Immature natural killer cell (primary cell): ENCODE measurements at regions not wholly inside any gene's neighbourhood (a gene's known extent, or its start where the extent isn't known, plus 50 kb on each side); places are given as distances from the start of the nearest gene placed in this dataset.

Experiments used
- DNase-seq, 3 donors: peaks; one replicate each; pipeline ENCODE4 v3.0.0; 2022; ENCODE audit warnings: mixed read lengths in 1 of 3
- H3K27ac Mint-ChIP-seq, 6 donors: one replicate each; pipeline ENCODE4 v1.8.0; 2020; ENCODE audit warnings: mixed read lengths in 6 of 6, mild to moderate bottlenecking in 5 of 6, inconsistent platforms in 4 of 6, moderate library complexity in 3 of 6
- H3K27me3 Mint-ChIP-seq, 3 donors: one replicate each; pipeline ENCODE4 v1.8.0; 2020 to 2021; ENCODE audit warnings: low read depth in 3 of 3, mild to moderate bottlenecking in 3 of 3, mixed read lengths in 3 of 3, moderate library complexity in 3 of 3, inconsistent platforms in 1 of 3
- H3K36me3 Mint-ChIP-seq, 3 donors: one replicate each; pipeline ENCODE4 v1.8.0; 2020; ENCODE audit warnings: mixed read lengths in 3 of 3, inconsistent platforms in 2 of 3, mild to moderate bottlenecking in 2 of 3
- H3K4me1 Mint-ChIP-seq, 2 donors: one replicate each; pipeline ENCODE4 v1.8.0; 2020; ENCODE audit warnings: inconsistent platforms in 2 of 2, mild to moderate bottlenecking in 2 of 2, mixed read lengths in 2 of 2, moderate library complexity in 1 of 2
- H3K4me3 Mint-ChIP-seq, 5 donors: one replicate each; pipeline ENCODE4 v1.8.0; 2020; ENCODE audit warnings: mild to moderate bottlenecking in 5 of 5, mixed read lengths in 5 of 5, inconsistent platforms in 3 of 5, moderate library complexity in 3 of 5
- H3K9me3 Mint-ChIP-seq, 6 donors: one replicate each; pipeline ENCODE4 v1.8.0; 2020; ENCODE audit warnings: mild to moderate bottlenecking in 6 of 6, mixed read lengths in 6 of 6, inconsistent platforms in 4 of 6, moderate library complexity in 3 of 6

DNA sequence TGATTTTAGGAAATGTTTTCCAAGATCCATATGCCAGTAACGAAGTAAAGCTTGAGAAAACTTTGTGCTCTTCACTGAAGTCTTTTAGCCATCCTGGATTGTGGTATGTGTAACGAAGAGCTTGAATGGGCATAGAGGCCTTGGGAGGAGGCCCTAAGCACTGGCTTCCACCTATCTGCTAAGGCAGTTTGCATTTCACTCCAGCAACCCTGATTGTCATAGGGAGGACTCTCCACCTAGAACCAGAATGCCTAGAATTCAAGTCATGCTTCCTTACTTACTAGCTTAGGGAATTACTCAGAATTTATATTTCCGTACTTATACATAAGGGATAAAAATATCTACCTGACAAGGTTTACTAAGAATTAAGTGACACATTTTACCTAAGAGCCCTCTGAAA lies 451.5 kb downstream of the FBXO15 start:
- peaks cover 0 to 17% (median 4%) of the 10 kb centered on the region in 6 donors for H3K9me3 Mint-ChIP-seq
- peaks cover 0 to 2% (median 1%) of the 10 kb centered on the region in 3 donors for H3K27me3 Mint-ChIP-seq
- no peaks in the 10 kb centered on the region for H3K4me1 Mint-ChIP-seq
- H3K36me3 Mint-ChIP-seq: no peaks in the 10 kb centered on the region
- no peak for DNase-seq
- H3K4me3 Mint-ChIP-seq: no peak overlapping the region
- H3K27ac Mint-ChIP-seq: no peak overlapping the region

DNA sequence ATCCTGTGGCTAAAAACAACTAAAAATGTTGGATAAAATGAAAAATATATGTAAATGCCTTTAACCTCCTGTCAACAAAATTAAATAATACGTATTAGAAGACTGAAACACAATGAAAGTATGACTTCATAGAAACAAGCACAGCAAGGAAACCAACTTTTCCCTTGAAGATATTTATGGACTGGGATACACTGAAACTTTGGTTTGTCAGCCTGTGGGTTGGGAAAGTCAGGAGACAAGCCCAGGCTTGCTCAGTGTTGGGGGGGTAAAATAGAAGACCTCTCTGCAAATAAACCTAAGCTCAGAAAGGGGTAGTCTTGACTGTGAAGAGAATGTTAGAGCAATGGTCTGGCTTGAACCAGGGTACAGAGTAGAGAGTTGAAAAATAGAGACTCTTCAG lies 454.5 kb downstream of the FBXO15 start:
- Mint-ChIP-seq H3K4me3 (no peak overlapping the region), H3K9me3 (peaks cover under 1 to 24% (median 8%) of the 10 kb centered on the region in 6 donors)

DNA sequence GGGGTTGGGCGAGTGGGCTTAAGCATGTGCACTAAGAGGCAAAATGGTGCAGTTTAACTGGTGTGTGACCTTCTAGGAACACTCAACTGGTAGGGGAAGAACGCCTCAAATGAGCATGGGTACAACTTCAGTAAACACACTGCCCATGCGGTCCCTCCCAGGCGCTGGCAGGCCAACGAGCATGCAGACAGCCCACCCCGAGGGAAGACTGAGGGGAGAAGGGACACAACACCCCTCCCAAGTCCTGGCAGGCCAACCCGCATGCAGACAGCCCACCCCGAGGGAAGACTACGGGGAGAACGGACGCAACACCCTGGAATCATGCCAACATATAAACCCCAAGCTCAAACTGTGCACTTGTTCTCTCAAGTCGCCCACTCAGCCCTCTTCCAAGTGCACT lies 456.0 kb downstream of the FBXO15 start:
- no peak overlapping the region for H3K27ac Mint-ChIP-seq
- H3K4me3 Mint-ChIP-seq: no peak overlapping the region
- peaks cover 3 to 29% (median 13%) of the 10 kb centered on the region in 6 donors for H3K9me3 Mint-ChIP-seq

More for the DNA sequence above, 454.5 kb downstream of the FBXO15 start:
- Mint-ChIP-seq H3K4me1 (no peaks in the 10 kb centered on the region), H3K27me3 (peaks cover 0 to 4% (median 1%) of the 10 kb centered on the region in 3 donors), H3K36me3 (no peaks in the 10 kb centered on the region), H3K27ac (no peak overlapping the region)
- no peak for DNase-seq

DNA sequence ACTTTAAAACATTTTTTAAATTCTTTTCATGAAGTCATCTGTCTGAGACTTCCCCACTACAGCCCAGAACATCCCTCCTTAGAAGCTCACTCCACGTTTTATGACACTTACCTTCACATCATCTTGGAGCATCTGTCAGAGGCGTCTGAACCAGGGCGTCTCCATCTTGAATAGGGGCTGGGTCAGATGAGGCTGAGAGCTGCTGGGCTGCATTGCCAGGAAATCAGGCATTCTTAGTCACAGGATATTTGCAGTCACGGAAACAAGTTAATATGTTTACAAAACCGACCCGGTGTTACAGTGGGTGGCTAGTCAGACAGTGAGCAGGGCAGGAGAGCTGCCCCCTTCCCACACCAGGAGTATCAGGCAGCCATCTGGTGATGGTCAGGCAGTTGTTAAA lies 456.5 kb downstream of the FBXO15 start:
- DNase-seq: no peak
- H3K27me3 Mint-ChIP-seq: peaks cover 0 to 4% (median 1%) of the 10 kb centered on the region in 3 donors
- no peak overlapping the region for H3K4me3 Mint-ChIP-seq
- H3K9me3 Mint-ChIP-seq: peaks cover 3 to 29% (median 14%) of the 10 kb centered on the region in 6 donors
- no peaks in the 10 kb centered on the region for H3K36me3 Mint-ChIP-seq
- H3K4me1 Mint-ChIP-seq: no peaks in the 10 kb centered on the region
- H3K27ac Mint-ChIP-seq: no peak overlapping the region

More for the DNA sequence above, 456.0 kb downstream of the FBXO15 start:
- peaks cover 0 to 4% (median 1%) of the 10 kb centered on the region in 3 donors for H3K27me3 Mint-ChIP-seq
- no peak for DNase-seq
- no peaks in the 10 kb centered on the region for H3K4me1 Mint-ChIP-seq
- H3K36me3 Mint-ChIP-seq: no peaks in the 10 kb centered on the region

DNA sequence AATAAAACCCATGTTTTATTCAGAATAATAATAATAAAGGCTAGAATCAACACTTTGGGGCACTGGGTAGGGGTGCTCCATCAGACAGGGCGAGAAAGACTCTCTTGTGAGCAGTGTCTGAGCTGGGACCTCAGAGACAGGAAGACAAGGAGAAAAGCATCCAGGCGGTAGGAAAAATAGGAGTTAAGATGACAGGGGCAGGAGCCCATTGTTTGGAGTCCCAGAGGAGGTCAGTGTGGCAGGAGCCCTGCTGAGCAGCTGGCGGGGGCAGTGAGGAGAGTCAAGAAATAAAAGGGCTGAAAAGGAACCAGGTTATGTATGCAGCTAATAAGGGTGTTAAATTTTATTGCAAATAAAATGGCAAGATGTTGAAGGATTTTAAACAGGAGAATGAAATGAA lies 457.4 kb downstream of the FBXO15 start:
- H3K27ac Mint-ChIP-seq: no peak overlapping the region
- peaks cover 3 to 34% (median 14%) of the 10 kb centered on the region in 6 donors for H3K9me3 Mint-ChIP-seq

DNA sequence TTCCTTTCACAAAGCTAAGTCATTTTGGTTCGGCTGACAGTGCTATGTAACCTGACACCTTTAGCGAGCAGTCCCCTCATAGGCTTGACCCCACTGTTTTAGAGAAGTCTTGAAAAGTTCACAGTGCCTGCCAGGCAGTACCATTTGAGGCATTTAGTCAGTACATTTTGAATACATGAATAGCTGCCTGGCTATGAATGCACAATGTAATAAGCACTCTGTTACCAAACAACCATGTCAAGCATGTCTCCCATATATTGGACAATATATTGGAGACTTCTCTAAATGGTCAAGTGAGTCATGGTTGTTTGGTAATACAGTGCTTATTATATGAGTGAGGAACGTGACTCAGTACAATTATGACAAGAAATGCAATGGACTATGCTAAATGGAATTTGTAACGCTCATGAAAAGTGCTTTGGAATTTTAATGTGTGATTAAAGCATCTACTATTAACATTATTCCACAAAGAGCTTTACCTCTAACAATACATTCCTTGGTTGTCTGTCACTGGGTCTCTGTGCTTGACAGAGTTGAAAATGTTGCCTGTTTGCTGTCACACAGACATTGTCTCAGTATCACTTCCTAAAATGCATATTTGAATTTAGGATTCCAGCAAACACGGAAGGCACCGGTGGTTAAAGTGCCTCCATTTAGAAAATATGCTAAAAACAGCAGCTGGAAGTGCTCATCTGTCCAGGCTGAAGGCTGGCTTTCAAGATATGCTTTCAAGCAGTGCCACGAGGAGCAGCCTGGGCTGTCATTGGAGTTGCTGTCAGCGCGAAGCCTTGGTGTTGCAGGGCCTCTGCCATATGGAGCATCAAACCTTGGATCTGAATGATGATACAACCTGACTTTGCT lies 458.6 kb downstream of the FBXO15 start:
- no peaks in the 10 kb centered on the region for H3K36me3 Mint-ChIP-seq
- no peak overlapping the region for H3K4me3 Mint-ChIP-seq
- H3K9me3 Mint-ChIP-seq: peaks cover 3 to 36% (median 14%) of the 10 kb centered on the region in 6 donors
- peaks cover 0 to 6% (median 1%) of the 10 kb centered on the region in 3 donors for H3K27me3 Mint-ChIP-seq
- no peaks in the 10 kb centered on the region for H3K4me1 Mint-ChIP-seq
- H3K27ac Mint-ChIP-seq: no peak overlapping the region
- no peak for DNase-seq

More for the DNA sequence above, 457.4 kb downstream of the FBXO15 start:
- DNase-seq: no peak
- Mint-ChIP-seq H3K4me1 (no peaks in the 10 kb centered on the region), H3K36me3 (no peaks in the 10 kb centered on the region), H3K4me3 (no peak overlapping the region), H3K27me3 (peaks cover 0 to 4% (median 1%) of the 10 kb centered on the region in 3 donors)

DNA sequence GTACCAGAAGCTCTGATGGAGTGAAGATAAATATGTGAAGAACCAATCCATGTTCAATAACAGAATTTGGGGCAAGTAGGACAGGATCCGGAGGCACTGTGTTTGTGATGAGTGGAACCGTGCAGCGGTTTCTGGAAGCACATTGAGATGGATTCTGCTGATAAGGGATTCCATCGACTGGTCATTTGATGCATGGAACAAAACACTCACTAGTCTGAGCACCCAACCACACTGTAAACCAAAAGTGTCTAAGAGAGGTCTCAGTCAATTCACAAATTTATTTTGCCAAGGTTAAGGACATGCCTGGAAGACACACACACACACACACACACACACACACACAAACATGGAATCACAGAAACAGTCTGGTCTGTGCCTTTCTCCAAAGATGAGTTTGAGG lies 459.5 kb downstream of the FBXO15 start:
- no peaks in the 10 kb centered on the region for H3K4me1 Mint-ChIP-seq
- DNase-seq: no peak
- no peak overlapping the region for H3K27ac Mint-ChIP-seq
- peaks cover 3 to 34% (median 12%) of the 10 kb centered on the region in 6 donors for H3K9me3 Mint-ChIP-seq
- H3K36me3 Mint-ChIP-seq: no peaks in the 10 kb centered on the region
- no peak overlapping the region for H3K4me3 Mint-ChIP-seq
- peaks cover 0 to 9% (median 3%) of the 10 kb centered on the region in 3 donors for H3K27me3 Mint-ChIP-seq

DNA sequence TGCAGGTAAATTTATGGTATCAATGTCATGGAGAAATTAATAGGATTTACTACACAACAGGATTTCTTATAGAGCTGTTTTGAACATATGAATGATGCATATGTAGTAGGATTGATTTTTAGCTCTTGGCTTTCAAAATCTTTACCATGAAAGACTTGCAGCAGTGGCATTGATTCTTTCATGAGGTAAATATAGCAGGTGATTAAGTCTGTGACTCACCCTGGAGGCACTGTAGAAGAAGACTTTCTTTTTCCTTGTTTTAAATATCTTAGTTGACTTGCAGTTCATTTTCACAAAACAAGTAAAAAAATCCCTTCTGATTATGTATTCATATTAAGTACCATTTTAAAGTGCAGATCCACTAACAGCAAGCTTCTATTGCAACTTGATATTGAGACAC lies 463.0 kb downstream of the FBXO15 start:
- no peaks in the 10 kb centered on the region for H3K36me3 Mint-ChIP-seq

DNA sequence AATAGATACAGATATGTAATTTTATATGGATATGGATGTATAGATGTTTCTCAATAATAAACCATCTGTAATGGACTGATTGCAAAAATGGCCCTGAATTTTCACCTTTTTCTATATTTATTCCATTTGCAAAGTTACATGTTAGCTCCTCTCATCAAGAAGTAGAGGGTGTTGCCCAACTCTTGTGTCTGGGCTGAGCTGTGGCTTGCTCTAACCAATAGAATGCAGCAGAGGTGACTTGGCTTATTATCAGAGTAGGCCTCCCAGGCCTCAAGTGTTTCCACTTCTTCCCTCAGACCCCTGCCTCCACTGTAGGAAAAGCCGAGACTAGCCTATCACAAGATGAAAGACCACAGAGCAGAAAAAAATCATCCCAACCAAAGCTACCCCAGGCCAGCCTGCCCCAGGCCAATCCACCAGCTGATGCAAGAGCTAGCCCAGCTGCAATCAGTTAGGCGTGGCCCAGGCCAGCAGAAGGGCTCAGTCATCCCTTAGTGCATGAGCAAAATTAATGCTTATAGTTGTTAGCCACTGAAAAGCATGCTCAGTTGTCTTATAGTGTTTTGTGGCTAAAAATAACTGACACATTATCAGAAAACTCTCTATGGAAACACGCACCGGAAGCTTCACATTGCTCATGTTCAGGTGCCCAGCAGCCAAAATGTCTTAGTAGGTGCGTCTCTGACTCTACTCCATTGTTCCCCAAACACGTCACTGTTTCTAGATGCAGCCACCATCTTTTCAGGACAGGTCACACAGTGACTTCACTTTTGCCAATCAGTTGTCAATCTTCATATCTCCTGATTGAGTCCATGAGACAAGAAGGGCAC lies 464.0 kb downstream of the FBXO15 start:
- Mint-ChIP-seq H3K4me1 (no peaks in the 10 kb centered on the region), H3K9me3 (peaks cover 3 to 23% (median 10%) of the 10 kb centered on the region in 6 donors), H3K4me3 (no peak overlapping the region), H3K27ac (no peak overlapping the region), H3K36me3 (no peaks in the 10 kb centered on the region), H3K27me3 (peaks cover 0 to 4% (median 2%) of the 10 kb centered on the region in 3 donors)
- DNase-seq: no peak

More for the DNA sequence above, 463.0 kb downstream of the FBXO15 start:
- no peak for DNase-seq
- H3K4me3 Mint-ChIP-seq: no peak overlapping the region
- peaks cover 0 to 4% (median 2%) of the 10 kb centered on the region in 3 donors for H3K27me3 Mint-ChIP-seq
- no peak overlapping the region for H3K27ac Mint-ChIP-seq
- H3K4me1 Mint-ChIP-seq: no peaks in the 10 kb centered on the region
- H3K9me3 Mint-ChIP-seq: peaks cover 3 to 23% (median 10%) of the 10 kb centered on the region in 6 donors

DNA sequence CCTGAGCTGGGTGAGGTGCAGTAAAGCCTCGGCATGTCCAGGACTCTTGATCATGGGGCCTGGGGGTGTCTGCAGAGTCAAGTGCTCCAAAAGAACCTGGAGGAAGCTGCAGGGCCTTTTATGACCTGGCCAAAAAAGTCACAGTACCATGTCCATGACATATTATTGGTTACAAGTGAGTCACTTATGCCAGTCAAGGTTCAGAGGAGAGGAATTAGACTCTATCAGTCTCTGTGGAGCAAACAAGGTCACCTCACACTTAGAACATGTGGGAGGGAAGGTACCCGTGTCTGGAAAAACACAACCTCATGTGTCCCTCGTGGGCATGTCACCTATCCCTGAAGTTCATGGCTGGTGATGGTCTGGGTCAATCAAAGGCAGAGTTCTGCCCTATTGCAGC lies 465.7 kb downstream of the FBXO15 start:
- Mint-ChIP-seq H3K4me1 (no peaks in the 10 kb centered on the region), H3K9me3 (peaks cover 0 to 20% (median 3%) of the 10 kb centered on the region in 6 donors), H3K4me3 (no peak overlapping the region), H3K27me3 (peaks cover 0 to 4% (median 2%) of the 10 kb centered on the region in 3 donors), H3K36me3 (no peaks in the 10 kb centered on the region), H3K27ac (no peak overlapping the region)
- no peak for DNase-seq

DNA sequence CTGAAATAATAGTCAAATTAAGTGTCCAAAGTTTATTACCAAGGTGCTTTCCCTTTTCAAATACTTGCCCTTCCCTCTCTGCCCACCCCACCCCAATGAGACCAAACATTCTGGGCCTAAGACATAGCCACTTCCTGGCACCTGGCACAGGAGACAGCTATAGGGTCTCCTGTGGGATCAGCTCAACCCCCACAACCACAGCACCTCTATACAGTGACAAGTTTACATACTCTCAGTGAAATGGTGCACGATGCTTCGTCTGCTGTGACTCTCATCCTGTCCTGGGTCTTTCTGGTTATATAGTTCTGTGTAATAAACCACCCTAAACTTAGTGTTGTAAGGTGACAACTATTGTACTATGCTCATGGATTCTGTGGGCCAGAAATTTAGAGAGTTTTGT lies 466.2 kb downstream of the FBXO15 start:
- no peak overlapping the region for H3K27ac Mint-ChIP-seq
- H3K27me3 Mint-ChIP-seq: peaks cover 0 to 4% (median 2%) of the 10 kb centered on the region in 3 donors
- no peaks in the 10 kb centered on the region for H3K4me1 Mint-ChIP-seq
- DNase-seq: no peak
- no peaks in the 10 kb centered on the region for H3K36me3 Mint-ChIP-seq
- no peak overlapping the region for H3K4me3 Mint-ChIP-seq
- peaks cover 0 to 19% (median 3%) of the 10 kb centered on the region in 6 donors for H3K9me3 Mint-ChIP-seq

DNA sequence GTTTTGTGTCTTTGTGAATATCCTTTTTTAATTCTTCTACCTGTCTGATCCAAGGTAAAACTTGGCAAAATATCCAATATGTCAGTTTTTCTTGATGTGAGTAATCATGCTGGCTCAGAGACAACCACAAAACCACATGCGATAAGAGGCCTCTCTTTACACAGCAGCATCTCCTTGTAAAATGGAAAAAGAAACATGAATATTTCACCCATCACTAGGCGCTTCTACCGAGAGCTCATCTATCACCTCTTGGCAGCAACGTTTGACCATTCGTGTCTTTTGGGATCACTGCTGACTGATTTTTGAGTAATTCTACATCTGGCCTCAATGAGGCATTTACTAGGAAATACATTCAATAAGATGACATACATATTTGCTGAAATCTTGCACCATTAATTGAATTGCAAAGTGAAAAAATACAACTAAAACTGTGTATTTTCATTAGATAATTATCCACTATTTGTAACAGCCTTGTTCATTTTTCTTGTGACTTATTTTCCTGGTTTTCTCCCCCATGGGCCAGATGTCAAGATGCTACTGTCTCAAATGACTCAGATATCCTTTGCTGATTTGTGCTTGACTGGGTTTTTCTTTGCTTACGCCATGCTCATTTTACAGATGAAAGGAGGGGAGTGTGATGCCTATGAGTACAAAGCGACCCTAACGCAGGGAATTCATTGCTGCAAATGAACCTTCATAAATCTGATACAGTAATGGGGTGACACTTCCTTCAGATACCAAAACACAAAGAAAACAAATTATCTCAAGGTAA lies 467.5 kb downstream of the FBXO15 start:
- H3K36me3 Mint-ChIP-seq: no peaks in the 10 kb centered on the region
- H3K9me3 Mint-ChIP-seq: peaks cover 0 to 21% (median 7%) of the 10 kb centered on the region in 6 donors
- H3K4me1 Mint-ChIP-seq: no peaks in the 10 kb centered on the region
- no peak for DNase-seq
- H3K27ac Mint-ChIP-seq: no peak overlapping the region
- peaks cover 0 to 4% (median 2%) of the 10 kb centered on the region in 3 donors for H3K27me3 Mint-ChIP-seq
- no peak overlapping the region for H3K4me3 Mint-ChIP-seq

DNA sequence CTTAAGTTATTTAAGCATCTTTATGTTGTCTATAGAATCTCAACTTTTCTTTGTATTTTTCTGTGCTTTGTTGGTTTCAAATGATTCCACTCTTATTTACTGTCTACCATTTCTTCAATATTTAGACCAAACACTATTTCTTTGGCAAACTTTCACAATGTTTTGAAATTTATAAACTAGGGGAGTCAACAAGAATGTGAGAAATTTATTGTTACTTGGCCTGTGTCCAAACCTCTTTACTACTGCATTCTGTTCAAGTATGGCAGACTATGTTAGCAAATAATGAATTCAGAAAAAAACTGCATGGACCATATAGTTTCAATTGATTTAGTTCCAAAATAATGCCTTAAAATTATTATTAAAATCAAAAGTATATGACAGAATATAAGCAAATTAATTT lies 470.2 kb downstream of the FBXO15 start:
- H3K4me1 Mint-ChIP-seq: no peaks in the 10 kb centered on the region
- H3K27me3 Mint-ChIP-seq: no peaks in the 10 kb centered on the region
- H3K27ac Mint-ChIP-seq: no peak overlapping the region
- H3K9me3 Mint-ChIP-seq: peaks cover 0 to 18% (median 7%) of the 10 kb centered on the region in 6 donors
- no peak overlapping the region for H3K4me3 Mint-ChIP-seq
- H3K36me3 Mint-ChIP-seq: no peaks in the 10 kb centered on the region
- DNase-seq: no peak
